Ramos (cell line): ENCODE measurements at regions not wholly inside any gene's neighbourhood (a gene's known extent, or its start where the extent isn't known, plus 50 kb on each side); places are given as distances from the start of the nearest gene placed in this dataset.

Experiments
- in situ Hi-C: fragments of 300-500 bp; cut with MboI; formaldehyde crosslinking; loops from one replicate; pipeline ENCODE4 v1.14.3; 2022; ENCODE audit warnings: low sequenced_read_pairs; ENCODE audit not compliant: unreplicated experiment

DNA sequence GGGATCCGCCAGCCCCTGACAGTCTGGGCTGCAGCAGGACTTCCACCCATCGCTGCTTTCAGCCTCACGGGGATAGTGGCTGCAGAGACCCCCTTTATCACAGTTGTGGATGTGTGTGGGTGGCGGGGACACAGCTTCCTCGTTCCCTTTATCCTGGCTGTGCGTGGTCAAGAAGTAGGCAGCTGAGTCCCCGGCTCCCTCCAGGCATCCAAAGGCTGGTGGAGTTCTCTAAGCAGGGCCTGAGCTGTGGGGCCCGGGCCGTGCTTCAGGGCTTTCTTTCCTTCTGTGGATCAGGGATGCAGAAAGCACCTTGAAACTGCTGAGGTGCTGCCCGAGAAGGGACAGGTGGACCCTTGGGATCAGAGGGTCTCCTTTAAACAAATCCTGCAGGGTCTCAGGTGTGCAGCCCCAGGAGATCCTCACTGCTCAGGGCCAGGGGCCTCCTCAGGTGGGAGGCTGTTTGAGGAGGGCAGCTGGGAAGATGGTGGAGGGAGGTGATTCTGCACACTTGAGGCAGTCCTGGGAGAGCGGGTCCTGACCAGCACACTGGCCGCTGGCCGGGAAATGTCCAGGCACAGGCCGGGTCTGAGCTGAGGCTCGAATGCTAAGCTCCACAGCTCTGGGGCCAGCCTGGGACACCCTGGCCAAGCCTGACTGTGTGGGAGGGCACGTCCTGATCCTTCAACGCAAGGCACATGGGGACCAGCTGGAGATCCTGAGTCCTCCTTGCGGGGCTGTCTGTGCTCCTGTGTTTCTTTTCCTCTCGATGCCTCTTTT lies 1024.3 kb downstream of the BRD1 start:
- in situ Hi-C loops = no loop called here

GRCh38 chr22:48802576-48802975 lies 1025.1 kb downstream of the BRD1 start:
- in situ Hi-C loops = no loop called here

GRCh38 chr22:48800886-48801607 lies 1026.6 kb downstream of the BRD1 start:
- in situ Hi-C loops = no loop called here

DNA sequence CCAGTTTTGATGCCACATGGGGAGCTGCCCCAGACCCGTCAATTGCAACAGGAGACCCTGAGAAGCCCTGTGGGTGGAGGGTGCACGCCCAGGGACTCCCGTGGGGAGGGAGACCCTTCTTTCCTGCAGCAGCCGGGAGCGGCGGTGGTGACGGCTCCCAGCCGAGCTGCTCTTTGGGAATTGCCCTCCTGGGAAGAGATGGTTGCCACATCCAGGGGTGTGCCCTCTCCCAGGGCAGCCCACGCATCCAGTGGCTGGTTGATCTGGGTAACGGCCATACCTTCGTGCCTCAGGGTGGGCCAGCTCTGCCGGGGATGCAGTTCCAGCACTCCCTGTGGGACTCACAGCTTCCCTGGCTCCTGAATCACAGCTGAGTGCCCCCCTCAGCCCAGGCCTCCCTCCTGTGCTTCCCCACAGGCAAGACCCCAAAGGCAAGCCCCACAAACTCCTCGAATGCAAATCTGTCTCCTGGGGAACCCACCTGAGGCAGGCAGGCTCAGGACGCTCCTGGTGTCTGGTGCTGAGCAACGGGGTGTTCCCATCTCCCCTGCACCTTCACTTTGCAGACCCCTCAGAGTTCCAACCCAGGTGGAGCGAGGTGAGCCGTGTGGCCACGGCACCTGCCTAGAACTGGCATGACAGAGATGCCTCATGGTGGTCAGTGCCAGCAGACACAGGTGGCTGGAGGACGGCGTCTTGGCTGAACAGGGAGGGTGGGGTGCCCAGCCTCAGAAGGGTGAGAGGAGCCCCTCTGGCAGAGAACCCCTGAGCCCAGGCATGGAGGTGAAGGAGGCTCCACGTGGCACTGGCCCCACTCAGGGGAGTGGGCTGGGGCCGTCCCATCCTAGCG lies 1027.4 kb downstream of the BRD1 start:
- in situ Hi-C loops = no loop called here

GRCh38 chr22:48799227-48799970 lies 1028.3 kb downstream of the BRD1 start:
- in situ Hi-C loops = no loop called here

- in situ Hi-C loops = no loop called here
Observed at GRCh38 chr22:48798281-48799226, 1029.1 kb downstream of the BRD1 start.

DNA sequence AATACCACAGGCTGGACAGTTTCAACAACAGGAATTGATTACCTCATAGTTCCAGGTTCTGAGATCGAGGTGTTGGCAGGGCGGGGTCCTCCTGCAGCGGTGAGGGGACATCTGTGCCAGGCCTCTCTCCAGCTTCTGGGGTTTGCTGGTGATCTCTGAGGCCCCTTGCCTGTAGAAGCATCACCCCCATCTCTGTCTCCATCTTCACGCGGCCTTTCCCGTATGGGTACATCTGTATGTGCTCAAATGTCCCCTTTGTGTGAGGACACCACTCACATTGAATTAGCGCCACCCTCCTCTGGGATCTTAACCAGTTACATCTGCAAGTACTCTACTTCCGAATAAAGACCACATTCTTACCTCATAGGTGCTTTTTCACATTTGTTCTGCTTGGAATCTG lies 1029.9 kb downstream of the BRD1 start:
- in situ Hi-C loops = no loop called here

GRCh38 chr22:48796310-48797015 lies 1031.2 kb downstream of the BRD1 start:
- in situ Hi-C loops = no loop called here

GRCh38 chr22:48795664-48796063 lies 1032.0 kb downstream of the BRD1 start:
- in situ Hi-C loops = no loop called here

DNA sequence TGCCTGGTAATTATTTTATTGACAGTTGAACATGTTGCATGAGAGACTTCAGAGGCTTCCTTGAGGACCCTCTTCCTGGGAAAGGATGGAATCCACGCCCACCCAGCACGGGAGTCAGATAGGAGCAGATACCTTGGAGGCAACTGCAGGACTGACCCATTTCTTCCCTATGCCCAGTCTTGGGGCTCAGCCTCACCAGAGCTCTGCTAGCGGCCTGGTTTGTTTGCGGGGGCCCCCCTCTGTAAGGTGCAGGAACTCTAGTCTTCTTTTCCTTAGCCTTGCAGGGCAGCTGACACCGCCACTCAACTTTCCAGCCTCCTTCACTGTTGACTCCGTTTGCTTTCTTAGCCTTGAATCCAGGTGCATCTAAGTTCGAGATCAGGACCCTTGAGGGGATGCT lies 1032.8 kb downstream of the BRD1 start:
- in situ Hi-C loops = no loop called here

- in situ Hi-C loops = no loop called here
Observed at GRCh38 chr22:48793949-48794348, 1033.7 kb downstream of the BRD1 start.

- in situ Hi-C loops = no loop called here
Observed at GRCh38 chr22:48786679-48786996, 1041.0 kb downstream of the BRD1 start.

- in situ Hi-C loops = no loop called here
Observed at GRCh38 chr22:48785792-48786678, 1041.6 kb downstream of the BRD1 start.

- in situ Hi-C loops = no loop called here
Observed at GRCh38 chr22:48784701-48785503, 1042.8 kb downstream of the BRD1 start.

- in situ Hi-C loops = no loop called here
Observed at GRCh38 chr22:48783821-48784266, 1043.8 kb downstream of the BRD1 start.

- in situ Hi-C loops = no loop called here
Observed at GRCh38 chr22:48782811-48783511, 1044.7 kb downstream of the BRD1 start.
